ENCODE measurements at regions not wholly inside any gene's neighbourhood (a gene's known extent, or its start where the extent isn't known, plus 50 kb on each side); places are given as distances from the start of the nearest gene placed in this dataset.

- TF ChIP-seq ZHX2 (IDR thresholded peaks at IDR 0.05; ENCODE audit: low read depth): no peak
- no peak for TF ChIP-seq ZHX2 (CRISPR knock-in tag; IDR thresholded peaks at IDR 0.05; ENCODE audit: borderline replicate concordance)
- 0 out of 2 replicates have a peak, but pooled peaks have one; percentile 3 for TF ChIP-seq ZBTB26 (CRISPR knock-in tag; IDR thresholded peaks at IDR 0.05; ENCODE audit: borderline replicate concordance)
- peak; percentile 48 for TF ChIP-seq CBX1 (IDR thresholded peaks at IDR 0.05; ENCODE audit: low read depth)
- TF ChIP-seq NCOA2 (CRISPR knock-in tag; IDR thresholded peaks at IDR 0.05): no peak
- TF ChIP-seq ZNF33B (CRISPR knock-in tag; IDR thresholded peaks at IDR 0.05): no peak
- TF ChIP-seq ZBTB34 (CRISPR knock-in tag; IDR thresholded peaks at IDR 0.05): no peak
- TF ChIP-seq ZNF670 (CRISPR knock-in tag; IDR thresholded peaks at IDR 0.05; ENCODE audit: borderline replicate concordance): 0 out of 2 replicates have a peak, but pooled peaks have one; percentile 6
- 0 out of 2 replicates have a peak, but pooled peaks have one; percentile 15 for TF ChIP-seq SMAD9 (CRISPR knock-in tag; IDR thresholded peaks at IDR 0.05)
- TF ChIP-seq ZNF768 (CRISPR knock-in tag; IDR thresholded peaks at IDR 0.05): peak; percentile 26; the same call in 1 of the 2 replicates
- no peak for TF ChIP-seq RARG (CRISPR knock-in tag; IDR thresholded peaks at IDR 0.05; ENCODE audit: low read depth)
- TF ChIP-seq TSC22D2 (CRISPR knock-in tag; IDR thresholded peaks at IDR 0.05; ENCODE audit: borderline replicate concordance): no peak
- no peak for TF ChIP-seq ZNF710 (CRISPR knock-in tag; IDR thresholded peaks at IDR 0.05; ENCODE audit: borderline replicate concordance)
- no peak for TF ChIP-seq ZNF468 (CRISPR knock-in tag; IDR thresholded peaks at IDR 0.05)
- TF ChIP-seq BORCS8-MEF2B (CRISPR knock-in tag; IDR thresholded peaks at IDR 0.05): no peak
- TF ChIP-seq ZBTB7A (CRISPR knock-in tag; IDR thresholded peaks at IDR 0.05): no peak
- TF ChIP-seq ZFP36L2 (CRISPR knock-in tag; IDR thresholded peaks at IDR 0.05): no peak
- no peak for TF ChIP-seq ZNF615 (CRISPR knock-in tag; IDR thresholded peaks at IDR 0.05; ENCODE audit: borderline replicate concordance)
- TF ChIP-seq ZNF598 (CRISPR knock-in tag; IDR thresholded peaks at IDR 0.05; ENCODE audit: borderline replicate concordance): 0 out of 2 replicates have a peak, but pooled peaks have one; percentile 59
- TF ChIP-seq SIN3A (IDR thresholded peaks at IDR 0.05; ENCODE audit: borderline replicate concordance, low read depth, low read length): no peak
Measured at GRCh38 chr20:22506827-22507226, 77.5 kb downstream of the FOXA2 start (continued).

Measured in HepG2 (cell line).